Endothelial cell of hepatic sinusoid (primary cell): ENCODE measurements at regions not wholly inside any gene's neighbourhood (a gene's known extent, or its start where the extent isn't known, plus 50 kb on each side); places are given as distances from the start of the nearest gene placed in this dataset.
"Not testable (repeated sequence)": the region's sequence is repeated elsewhere in the genome, so short reads cannot be mapped to it uniquely, and the experiment has no call there.

Source experiments
- in situ Hi-C: cut with HindIII; loops from 2 replicates; pipeline ENCODE4 v1.10.0; 2017; ENCODE audit warnings: low sequenced_read_pairs

GRCh38 chr15:29648415-29648814 is 173.9 kb downstream of the TJP1 start:
- in situ Hi-C loops = not testable (repeated sequence)

GRCh38 chr15:29645841-29646240 is 176.4 kb downstream of the TJP1 start:
- in situ Hi-C loops = no loop called here

GRCh38 chr15:29644361-29644760 is 177.9 kb downstream of the TJP1 start:
- in situ Hi-C loops = loop anchor here (5.0 kb wide), 1 partner anchor 37 kb away; no protein-coding TSS in a partner anchor

GRCh38 chr15:29638781-29639180 is 183.5 kb downstream of the TJP1 start:
- in situ Hi-C loops = loop anchor here (5.0 kb wide), 1 partner anchor 96 kb away; no protein-coding TSS in a partner anchor

- in situ Hi-C loops = loop anchor here (5.0 kb wide), 1 partner anchor 96 kb away; no protein-coding TSS in a partner anchor
These were observed 184.3 kb downstream of the TJP1 start for GRCh38 chr15:29638011-29638410.

GRCh38 chr15:29637555-29637954 is 184.7 kb downstream of the TJP1 start:
- in situ Hi-C loops = loop anchor here (5.0 kb wide), 1 partner anchor 95 kb away; no protein-coding TSS in a partner anchor

GRCh38 chr15:29636921-29637320 is 185.3 kb downstream of the TJP1 start:
- in situ Hi-C loops = loop anchor here (5.0 kb wide), 1 partner anchor 95 kb away; no protein-coding TSS in a partner anchor

GRCh38 chr15:29636140-29636539 is 186.1 kb downstream of the TJP1 start:
- in situ Hi-C loops = loop anchor here (5.0 kb wide), 1 partner anchor 94 kb away; no protein-coding TSS in a partner anchor

GRCh38 chr15:29635513-29636098 is 186.7 kb downstream of the TJP1 start:
- in situ Hi-C loops = loop anchor here (5.0 kb wide), 1 partner anchor 93 kb away; no protein-coding TSS in a partner anchor

GRCh38 chr15:29633971-29634370 is 188.3 kb downstream of the TJP1 start:
- in situ Hi-C loops = no loop called here

- in situ Hi-C loops = no loop called here
These were observed 189.4 kb downstream of the TJP1 start for GRCh38 chr15:29632671-29633406.

GRCh38 chr15:29631076-29632070 is 190.9 kb downstream of the TJP1 start:
- in situ Hi-C loops = no loop called here

GRCh38 chr15:29624271-29624670 is 198.0 kb downstream of the TJP1 start:
- in situ Hi-C loops = no loop called here

- in situ Hi-C loops = no loop called here
These were observed 199.1 kb downstream of the TJP1 start for GRCh38 chr15:29623116-29623639.

- in situ Hi-C loops = no loop called here
These were observed 199.6 kb downstream of the TJP1 start for GRCh38 chr15:29622637-29623036.

- in situ Hi-C loops = no loop called here
These were observed 200.7 kb downstream of the TJP1 start for GRCh38 chr15:29621616-29622015.

GRCh38 chr15:29618586-29618985 is 203.7 kb downstream of the TJP1 start:
- in situ Hi-C loops = no loop called here

GRCh38 chr15:29616512-29616911 is 205.8 kb downstream of the TJP1 start:
- in situ Hi-C loops = no loop called here

- in situ Hi-C loops = no loop called here
These were observed 206.5 kb downstream of the TJP1 start for GRCh38 chr15:29615791-29616190.

GRCh38 chr15:29613951-29614382 is 208.3 kb downstream of the TJP1 start:
- in situ Hi-C loops = no loop called here

- in situ Hi-C loops = no loop called here
These were observed 209.6 kb downstream of the TJP1 start for GRCh38 chr15:29612701-29613100.
